OCI-LY7 (cell line): ENCODE measurements at regions not wholly inside any gene's neighbourhood (a gene's known extent, or its start where the extent isn't known, plus 50 kb on each side); places are given as distances from the start of the nearest gene placed in this dataset.

Experiments
- EZH2phosphoT487 ChIP-seq: fragments of 200-600 bp; sonication (generic); IDR thresholded peaks from 2 replicates; pipeline ENCODE4 v1.6.1; 2018; ENCODE audit warnings: low read depth, borderline replicate concordance, mild to moderate bottlenecking, mixed run types, antibody characterized with exemption, low read length, moderate library complexity, mixed read lengths
- TF ChIP-seq, protein P1 (sequence below): fragments of 200-600 bp; sonication (generic); conservative IDR thresholded peaks from 2 replicates; pipeline ENCODE4 v1.5.1; 2014; ENCODE audit warnings: mild to moderate bottlenecking, antibody characterized with exemption, low read length, moderate library complexity, mixed read lengths

DNA sequence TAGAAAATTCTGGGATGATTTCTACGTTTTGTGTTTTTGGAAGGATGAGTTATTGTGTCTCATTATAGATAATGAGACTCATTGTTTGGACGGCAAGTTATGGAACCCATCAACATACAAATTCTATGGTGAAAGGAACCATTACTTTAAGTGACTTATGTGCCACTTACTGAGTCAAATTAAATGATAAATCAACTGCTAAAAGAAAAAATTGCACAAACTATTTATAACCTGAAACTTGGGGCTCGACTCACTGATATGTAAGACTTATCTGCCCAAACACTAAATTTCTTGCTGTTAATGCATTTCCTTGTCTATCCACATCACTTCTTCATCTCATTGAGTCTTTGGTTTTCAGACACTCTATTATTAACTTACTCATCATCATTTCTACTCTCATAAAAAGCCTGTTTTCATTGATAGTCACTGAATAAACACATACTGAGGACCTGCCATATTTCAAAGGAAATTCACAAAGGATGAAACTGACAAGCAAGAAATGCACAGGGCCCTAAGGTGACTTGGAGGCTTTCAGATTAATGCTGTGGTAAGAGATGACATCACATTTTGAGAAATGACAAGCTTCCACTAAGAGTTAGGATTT, 872.7 kb upstream of the ADAMTS5 start:
- TF ChIP-seq, protein P1, sequence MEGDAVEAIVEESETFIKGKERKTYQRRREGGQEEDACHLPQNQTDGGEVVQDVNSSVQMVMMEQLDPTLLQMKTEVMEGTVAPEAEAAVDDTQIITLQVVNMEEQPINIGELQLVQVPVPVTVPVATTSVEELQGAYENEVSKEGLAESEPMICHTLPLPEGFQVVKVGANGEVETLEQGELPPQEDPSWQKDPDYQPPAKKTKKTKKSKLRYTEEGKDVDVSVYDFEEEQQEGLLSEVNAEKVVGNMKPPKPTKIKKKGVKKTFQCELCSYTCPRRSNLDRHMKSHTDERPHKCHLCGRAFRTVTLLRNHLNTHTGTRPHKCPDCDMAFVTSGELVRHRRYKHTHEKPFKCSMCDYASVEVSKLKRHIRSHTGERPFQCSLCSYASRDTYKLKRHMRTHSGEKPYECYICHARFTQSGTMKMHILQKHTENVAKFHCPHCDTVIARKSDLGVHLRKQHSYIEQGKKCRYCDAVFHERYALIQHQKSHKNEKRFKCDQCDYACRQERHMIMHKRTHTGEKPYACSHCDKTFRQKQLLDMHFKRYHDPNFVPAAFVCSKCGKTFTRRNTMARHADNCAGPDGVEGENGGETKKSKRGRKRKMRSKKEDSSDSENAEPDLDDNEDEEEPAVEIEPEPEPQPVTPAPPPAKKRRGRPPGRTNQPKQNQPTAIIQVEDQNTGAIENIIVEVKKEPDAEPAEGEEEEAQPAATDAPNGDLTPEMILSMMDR, result no peak
- no peak for TF ChIP-seq EZH2phosphoT487
